Ovary (tissue), 3 donors: ENCODE measurements at regions not wholly inside any gene's neighbourhood (a gene's known extent, or its start where the extent isn't known, plus 50 kb on each side); places are given as distances from the start of the nearest gene placed in this dataset.

Experiments
- CTCF ChIP-seq, 3 donors: fragments of 450-650 bp in 2 of 3; fragments of 200-600 bp in 1 of 3; IDR thresholded peaks; one replicate each; pipeline versions ENCODE4 v1.5.1 to v1.8.0; 2016 to 2022; ENCODE audit warnings: antibody characterized with exemption in 3 of 3, mild to moderate bottlenecking in 1 of 3
- EP300 ChIP-seq: sonication (generic); formaldehyde crosslinking; IDR thresholded peaks from one replicate; pipeline ENCODE4 v1.6.1; 2017; ENCODE audit warnings: antibody characterized with exemption
- donor health status: DM: no; HTN: no; CAD: no.

- TF ChIP-seq CTCF (IDR thresholded peaks at IDR 0.05) = no peak
- no peak for TF ChIP-seq EP300
Measured at GRCh38 chr21:35342440-35342839, 293.3 kb upstream of the RUNX1 start.
